ENCODE measurements at regions not wholly inside any gene's neighbourhood (a gene's known extent, or its start where the extent isn't known, plus 50 kb on each side); places are given as distances from the start of the nearest gene placed in this dataset.

DNA sequence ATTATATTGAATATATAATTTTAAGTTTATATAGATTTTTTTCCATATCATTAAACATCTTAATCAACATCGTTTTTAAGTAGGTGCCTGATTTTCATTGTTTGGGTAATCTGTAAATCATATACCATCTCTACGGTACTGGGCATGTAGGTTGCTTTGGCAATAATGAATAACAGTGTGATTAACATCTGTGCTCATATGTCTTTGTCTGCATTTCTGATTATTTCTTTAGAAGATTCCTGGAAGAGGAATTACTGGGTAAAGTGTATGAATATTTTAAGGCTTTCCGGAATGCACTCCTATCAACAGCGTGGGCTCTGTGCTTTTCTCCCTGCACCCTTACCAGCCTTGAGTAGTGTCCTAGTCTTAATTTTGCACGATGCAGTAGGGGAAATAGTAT lies 119.8 kb upstream of the LIPC start:
- Histone ChIP-seq H3K27me3 (ENCODE audit: insufficient read depth, low read length) (no peaks in the 10 kb centered on the region), H3K4me1 (ENCODE audit: control insufficient read depth in 1 of 2, insufficient read depth in 2 of 2, low read length in 2 of 2) (no peaks in the 10 kb centered on the region), H3K9ac (ENCODE audit: low read length) (no peak overlapping the region), H3K79me2 (ENCODE audit: insufficient read depth, low read length) (no peaks in the 10 kb centered on the region), H4K20me1 (ENCODE audit: insufficient read depth) (no peaks in the 10 kb centered on the region), H3K27ac (ENCODE audit: low read depth, low read length) (no peak overlapping the region), H2AFZ (ENCODE audit: low read depth, low read length, poor library complexity, severe bottlenecking) (no peak overlapping the region), H3K4me3 (replicated peaks in 1 of 2; ENCODE audit: low read depth in 1 of 2, low read length in 2 of 2) (no peak overlapping the region), H3K36me3 (ENCODE audit: control insufficient read depth in 1 of 2, insufficient read depth in 2 of 2, low read length in 2 of 2) (no peaks in the 10 kb centered on the region), H3K4me2 (ENCODE audit: low read length) (no peak overlapping the region), H3K9me2 (ENCODE audit: insufficient read depth) (no peaks in the 10 kb centered on the region), H3K9me3 (ENCODE audit: control insufficient read depth in 1 of 2, insufficient read depth in 1 of 2, low read depth in 1 of 2, low read length in 2 of 2) (no peaks in the 10 kb centered on the region)
- TF ChIP-seq SRF (IDR thresholded peaks at IDR 0.05; ENCODE audit: low read depth) (no peak), SIN3A (IDR thresholded peaks at IDR 0.05; ENCODE audit: low read depth) (no peak), EGR1 (IDR thresholded peaks at IDR 0.05; ENCODE audit: low read depth) (no peak), TCF7L2 (IDR thresholded peaks at IDR 0.05; ENCODE audit: borderline replicate concordance, extremely low read depth, insufficient read depth, insufficient read length) (no peak), CBX3 (IDR thresholded peaks at IDR 0.05; ENCODE audit: low read depth) (no peak), FOSL1 (IDR thresholded peaks at IDR 0.05; ENCODE audit: low read depth) (no peak), CEBPB (IDR thresholded peaks at IDR 0.05; ENCODE audit: low read depth) (no peak), ZNF274 (IDR thresholded peaks at IDR 0.05; ENCODE audit: low read depth, low read length) (no peak), JUND (IDR thresholded peaks at IDR 0.05) (no peak), POLR2AphosphoS5 (IDR thresholded peaks at IDR 0.05; ENCODE audit: low read depth, low read length) (no peak), ELF1 (IDR thresholded peaks at IDR 0.05; ENCODE audit: borderline replicate concordance, low read depth) (no peak)
- TF ChIP-seq, protein P1, sequence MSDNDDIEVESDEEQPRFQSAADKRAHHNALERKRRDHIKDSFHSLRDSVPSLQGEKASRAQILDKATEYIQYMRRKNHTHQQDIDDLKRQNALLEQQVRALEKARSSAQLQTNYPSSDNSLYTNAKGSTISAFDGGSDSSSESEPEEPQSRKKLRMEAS (IDR thresholded peaks at IDR 0.05) = no peak
- TF ChIP-seq, protein P2, sequence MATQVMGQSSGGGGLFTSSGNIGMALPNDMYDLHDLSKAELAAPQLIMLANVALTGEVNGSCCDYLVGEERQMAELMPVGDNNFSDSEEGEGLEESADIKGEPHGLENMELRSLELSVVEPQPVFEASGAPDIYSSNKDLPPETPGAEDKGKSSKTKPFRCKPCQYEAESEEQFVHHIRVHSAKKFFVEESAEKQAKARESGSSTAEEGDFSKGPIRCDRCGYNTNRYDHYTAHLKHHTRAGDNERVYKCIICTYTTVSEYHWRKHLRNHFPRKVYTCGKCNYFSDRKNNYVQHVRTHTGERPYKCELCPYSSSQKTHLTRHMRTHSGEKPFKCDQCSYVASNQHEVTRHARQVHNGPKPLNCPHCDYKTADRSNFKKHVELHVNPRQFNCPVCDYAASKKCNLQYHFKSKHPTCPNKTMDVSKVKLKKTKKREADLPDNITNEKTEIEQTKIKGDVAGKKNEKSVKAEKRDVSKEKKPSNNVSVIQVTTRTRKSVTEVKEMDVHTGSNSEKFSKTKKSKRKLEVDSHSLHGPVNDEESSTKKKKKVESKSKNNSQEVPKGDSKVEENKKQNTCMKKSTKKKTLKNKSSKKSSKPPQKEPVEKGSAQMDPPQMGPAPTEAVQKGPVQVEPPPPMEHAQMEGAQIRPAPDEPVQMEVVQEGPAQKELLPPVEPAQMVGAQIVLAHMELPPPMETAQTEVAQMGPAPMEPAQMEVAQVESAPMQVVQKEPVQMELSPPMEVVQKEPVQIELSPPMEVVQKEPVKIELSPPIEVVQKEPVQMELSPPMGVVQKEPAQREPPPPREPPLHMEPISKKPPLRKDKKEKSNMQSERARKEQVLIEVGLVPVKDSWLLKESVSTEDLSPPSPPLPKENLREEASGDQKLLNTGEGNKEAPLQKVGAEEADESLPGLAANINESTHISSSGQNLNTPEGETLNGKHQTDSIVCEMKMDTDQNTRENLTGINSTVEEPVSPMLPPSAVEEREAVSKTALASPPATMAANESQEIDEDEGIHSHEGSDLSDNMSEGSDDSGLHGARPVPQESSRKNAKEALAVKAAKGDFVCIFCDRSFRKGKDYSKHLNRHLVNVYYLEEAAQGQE (IDR thresholded peaks at IDR 0.05; ENCODE audit: low read depth) = no peak
- TF ChIP-seq, protein P3, sequence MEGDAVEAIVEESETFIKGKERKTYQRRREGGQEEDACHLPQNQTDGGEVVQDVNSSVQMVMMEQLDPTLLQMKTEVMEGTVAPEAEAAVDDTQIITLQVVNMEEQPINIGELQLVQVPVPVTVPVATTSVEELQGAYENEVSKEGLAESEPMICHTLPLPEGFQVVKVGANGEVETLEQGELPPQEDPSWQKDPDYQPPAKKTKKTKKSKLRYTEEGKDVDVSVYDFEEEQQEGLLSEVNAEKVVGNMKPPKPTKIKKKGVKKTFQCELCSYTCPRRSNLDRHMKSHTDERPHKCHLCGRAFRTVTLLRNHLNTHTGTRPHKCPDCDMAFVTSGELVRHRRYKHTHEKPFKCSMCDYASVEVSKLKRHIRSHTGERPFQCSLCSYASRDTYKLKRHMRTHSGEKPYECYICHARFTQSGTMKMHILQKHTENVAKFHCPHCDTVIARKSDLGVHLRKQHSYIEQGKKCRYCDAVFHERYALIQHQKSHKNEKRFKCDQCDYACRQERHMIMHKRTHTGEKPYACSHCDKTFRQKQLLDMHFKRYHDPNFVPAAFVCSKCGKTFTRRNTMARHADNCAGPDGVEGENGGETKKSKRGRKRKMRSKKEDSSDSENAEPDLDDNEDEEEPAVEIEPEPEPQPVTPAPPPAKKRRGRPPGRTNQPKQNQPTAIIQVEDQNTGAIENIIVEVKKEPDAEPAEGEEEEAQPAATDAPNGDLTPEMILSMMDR (IDR thresholded peaks at IDR 0.05 in 2 of 3, conservative IDR thresholded peaks at IDR 0.05 in 1 of 3; ENCODE audit: borderline replicate concordance in 1 of 3, insufficient read depth in 1 of 3, low read depth in 2 of 3, low read length in 2 of 3) = no peak
- ATAC-seq = no peak
- ChIA-PET CTCF (no interaction called here), RAD21 (ENCODE audit: low non-redundant PET in 1 of 2, low total read pairs in 2 of 2, uncharacterized antibody in 2 of 2, unreplicated experiment in 2 of 2) (no interaction called here), POLR2A (no interaction called here)
- BruUV-seq (replicated peaks) = no TSS peak
- DNase-seq (ENCODE audit: low read depth, low spot score) = no peak
- intact Hi-C loops (cut with micrococcal nuclease) = no loop called here

Measured in HCT116 (cell line).